ENCODE measurements at regions not wholly inside any gene's neighbourhood (a gene's known extent, or its start where the extent isn't known, plus 50 kb on each side); places are given as distances from the start of the nearest gene placed in this dataset.
A peak's percentile ranks its signal among the peaks of the same experiment; 100 is the strongest.

DNA sequence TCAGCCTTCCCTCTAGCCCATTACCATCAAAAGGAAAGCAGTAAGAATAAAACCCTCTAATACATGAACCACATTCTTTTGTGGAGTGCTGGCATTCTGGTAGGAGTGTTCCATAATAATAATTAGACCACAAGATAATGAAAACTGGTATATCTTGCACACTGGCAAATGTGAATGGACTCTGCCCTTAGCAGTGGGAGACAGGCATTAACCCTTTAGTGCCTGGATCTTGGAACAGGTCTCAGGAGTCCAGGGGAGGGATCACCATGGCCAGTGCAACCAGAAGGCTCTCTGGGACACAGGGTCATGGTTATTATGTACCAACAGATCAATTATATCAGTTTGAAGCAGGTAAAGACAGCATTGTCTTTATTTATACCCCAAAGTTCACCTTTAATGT is 387.5 kb upstream of the TMPO start:
- H3K9me3 ChIP-seq (ENCODE audit: severe bottlenecking), result no peaks in the 10 kb centered on the region
- TF ChIP-seq, protein P1, sequence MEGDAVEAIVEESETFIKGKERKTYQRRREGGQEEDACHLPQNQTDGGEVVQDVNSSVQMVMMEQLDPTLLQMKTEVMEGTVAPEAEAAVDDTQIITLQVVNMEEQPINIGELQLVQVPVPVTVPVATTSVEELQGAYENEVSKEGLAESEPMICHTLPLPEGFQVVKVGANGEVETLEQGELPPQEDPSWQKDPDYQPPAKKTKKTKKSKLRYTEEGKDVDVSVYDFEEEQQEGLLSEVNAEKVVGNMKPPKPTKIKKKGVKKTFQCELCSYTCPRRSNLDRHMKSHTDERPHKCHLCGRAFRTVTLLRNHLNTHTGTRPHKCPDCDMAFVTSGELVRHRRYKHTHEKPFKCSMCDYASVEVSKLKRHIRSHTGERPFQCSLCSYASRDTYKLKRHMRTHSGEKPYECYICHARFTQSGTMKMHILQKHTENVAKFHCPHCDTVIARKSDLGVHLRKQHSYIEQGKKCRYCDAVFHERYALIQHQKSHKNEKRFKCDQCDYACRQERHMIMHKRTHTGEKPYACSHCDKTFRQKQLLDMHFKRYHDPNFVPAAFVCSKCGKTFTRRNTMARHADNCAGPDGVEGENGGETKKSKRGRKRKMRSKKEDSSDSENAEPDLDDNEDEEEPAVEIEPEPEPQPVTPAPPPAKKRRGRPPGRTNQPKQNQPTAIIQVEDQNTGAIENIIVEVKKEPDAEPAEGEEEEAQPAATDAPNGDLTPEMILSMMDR (IDR thresholded peaks at IDR 0.05; ENCODE audit: low read depth, low read length), result no peak
- no peak overlapping the region for H3K27ac ChIP-seq
- no peak for DNase-seq
- no peaks in the 10 kb centered on the region for H3K27me3 ChIP-seq (ENCODE audit: insufficient read depth, low read depth, severe bottlenecking)
- no peak overlapping the region for H3K4me3 ChIP-seq (ENCODE audit: low read depth, low read length)
- H3K36me3 ChIP-seq, result no peaks in the 10 kb centered on the region

DNA sequence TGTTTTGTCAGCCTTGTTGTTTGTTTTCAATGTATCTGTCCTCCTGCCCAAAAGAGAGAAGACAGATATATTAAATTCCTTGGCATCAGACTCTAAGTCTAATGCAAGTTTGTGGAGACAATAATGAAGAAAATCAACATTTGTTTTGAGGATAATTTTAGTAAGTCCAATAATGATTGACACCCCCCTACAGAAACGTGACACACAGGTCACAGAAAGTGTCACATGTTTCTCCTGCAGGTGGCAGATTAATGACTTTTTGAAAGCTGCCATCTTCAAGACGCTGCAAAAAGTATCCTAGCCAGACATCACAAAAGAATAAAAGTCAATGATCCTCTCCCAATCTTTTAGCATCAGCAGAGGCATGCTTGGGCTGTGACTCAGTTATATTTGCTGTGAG is 378.8 kb upstream of the TMPO start:
- DNase-seq, result no peak
- Histone ChIP-seq H3K9me3 (ENCODE audit: severe bottlenecking) (no peaks in the 10 kb centered on the region), H3K27ac (no peak overlapping the region), H3K4me3 (ENCODE audit: low read depth, low read length) (no peak overlapping the region), H3K36me3 (no peaks in the 10 kb centered on the region), H3K27me3 (ENCODE audit: insufficient read depth, low read depth, severe bottlenecking) (no peaks in the 10 kb centered on the region)
- TF ChIP-seq, protein P1 (IDR thresholded peaks at IDR 0.05; ENCODE audit: low read depth, low read length), result no peak

DNA sequence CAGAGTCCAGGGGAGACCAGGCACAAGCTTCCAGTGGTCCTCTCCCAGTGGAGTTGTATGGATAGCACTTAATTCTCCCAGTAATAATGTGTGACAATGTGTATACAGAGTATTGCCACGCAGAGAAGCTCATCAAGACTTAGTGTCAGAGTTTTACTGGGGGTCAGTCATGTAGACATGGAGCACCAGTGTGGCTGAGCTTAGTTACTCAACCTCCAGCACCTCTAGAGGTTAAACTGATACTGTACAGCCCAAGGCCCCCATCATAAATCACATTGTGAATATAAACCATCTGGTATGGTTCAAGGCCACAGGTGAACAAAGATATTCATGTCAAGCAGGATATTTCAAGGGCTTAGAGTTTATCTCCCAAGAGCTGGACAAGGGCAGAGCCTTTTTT is 378.1 kb upstream of the TMPO start:
- Histone ChIP-seq H3K4me3 (ENCODE audit: low read depth, low read length) (no peak overlapping the region), H3K27ac (no peak overlapping the region), H3K36me3 (no peaks in the 10 kb centered on the region), H3K9me3 (ENCODE audit: severe bottlenecking) (no peaks in the 10 kb centered on the region), H3K27me3 (ENCODE audit: insufficient read depth, low read depth, severe bottlenecking) (no peaks in the 10 kb centered on the region)
- DNase-seq, result peak; percentile 13
- TF ChIP-seq, protein P1 (IDR thresholded peaks at IDR 0.05; ENCODE audit: low read depth, low read length), result no peak

DNA sequence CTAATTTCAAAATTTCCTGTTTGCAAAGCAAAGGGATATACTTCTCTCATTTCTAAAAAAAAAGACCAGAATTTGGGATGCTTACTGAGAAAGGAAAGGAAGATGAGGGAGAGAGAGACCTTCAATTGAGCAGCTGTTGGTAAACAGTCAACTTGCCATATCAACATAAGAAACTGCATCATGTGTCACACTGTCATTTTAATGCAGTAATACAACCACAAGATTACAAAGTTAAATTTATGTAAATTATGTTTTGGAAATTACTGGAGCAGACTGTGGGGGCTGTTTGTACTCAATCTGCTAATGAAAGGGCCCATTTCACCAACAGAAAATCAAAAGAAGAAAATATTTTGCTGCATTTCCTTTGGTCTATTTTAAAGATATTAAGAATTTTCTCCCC is 370.4 kb upstream of the TMPO start:
- Histone ChIP-seq H3K9me3 (ENCODE audit: severe bottlenecking) (no peaks in the 10 kb centered on the region), H3K27ac (no peak overlapping the region), H3K4me3 (ENCODE audit: low read depth, low read length) (no peak overlapping the region), H3K27me3 (ENCODE audit: insufficient read depth, low read depth, severe bottlenecking) (no peaks in the 10 kb centered on the region), H3K36me3 (no peaks in the 10 kb centered on the region)
- no peak for DNase-seq
- TF ChIP-seq, protein P1 (IDR thresholded peaks at IDR 0.05; ENCODE audit: low read depth, low read length), result no peak

DNA sequence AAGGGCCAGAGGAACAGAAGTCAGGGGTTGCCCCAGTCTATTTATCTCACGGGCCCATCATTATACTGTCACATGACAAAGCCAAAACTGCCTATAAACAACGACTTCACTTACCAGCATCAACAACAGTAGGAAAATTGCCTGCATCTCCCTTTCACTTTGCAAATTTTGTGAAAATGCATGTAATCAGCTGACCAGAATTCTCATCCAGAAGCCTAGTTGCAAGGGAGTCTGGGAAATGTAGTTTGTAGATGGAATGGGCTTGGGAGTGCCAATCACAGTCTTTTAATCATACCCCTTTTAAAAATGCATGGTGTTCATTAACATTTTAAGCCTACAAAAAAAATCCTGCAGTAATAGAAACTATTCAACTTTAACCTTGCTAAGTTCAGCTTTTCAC is 369.3 kb upstream of the TMPO start:
- Histone ChIP-seq H3K27ac (no peak overlapping the region), H3K4me3 (ENCODE audit: low read depth, low read length) (no peak overlapping the region), H3K27me3 (ENCODE audit: insufficient read depth, low read depth, severe bottlenecking) (no peaks in the 10 kb centered on the region), H3K36me3 (no peaks in the 10 kb centered on the region), H3K9me3 (ENCODE audit: severe bottlenecking) (no peaks in the 10 kb centered on the region)
- TF ChIP-seq, protein P1 (IDR thresholded peaks at IDR 0.05; ENCODE audit: low read depth, low read length), result no peak
- no peak for DNase-seq

DNA sequence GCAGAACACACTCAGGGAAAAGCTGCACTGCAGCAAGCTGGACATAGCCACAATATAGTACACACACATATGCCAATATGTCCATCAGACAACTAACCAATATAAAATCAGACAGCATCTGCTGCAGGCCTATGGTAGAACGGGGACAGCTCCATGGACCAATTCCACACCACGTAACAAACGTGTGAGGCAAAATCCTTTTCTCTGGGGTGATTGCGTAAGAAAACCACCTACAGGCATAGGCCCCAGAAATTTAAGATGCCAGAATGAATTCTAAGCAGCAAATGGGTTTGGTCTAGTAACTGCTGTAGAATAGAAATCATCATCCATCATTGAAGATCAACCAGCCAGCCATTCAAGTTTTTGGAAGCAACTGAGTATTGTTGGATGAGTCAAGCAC is 368.9 kb upstream of the TMPO start:
- Histone ChIP-seq H3K27ac (no peak overlapping the region), H3K27me3 (ENCODE audit: insufficient read depth, low read depth, severe bottlenecking) (no peaks in the 10 kb centered on the region), H3K9me3 (ENCODE audit: severe bottlenecking) (no peaks in the 10 kb centered on the region), H3K4me3 (ENCODE audit: low read depth, low read length) (no peak overlapping the region), H3K36me3 (no peaks in the 10 kb centered on the region)
- TF ChIP-seq, protein P1 (IDR thresholded peaks at IDR 0.05; ENCODE audit: low read depth, low read length), result no peak
- no peak for DNase-seq

Data from WERI-Rb-1 (cell line).